Right lobe of liver (tissue), 6 donors: ENCODE measurements at regions not wholly inside any gene's neighbourhood (a gene's known extent, or its start where the extent isn't known, plus 50 kb on each side); places are given as distances from the start of the nearest gene placed in this dataset.

Experiments
- ATAC-seq, 4 donors: fragments of 200-7000 bp; cut with Tn5 transposase; one replicate each; pipeline ENCODE4 v1.9.1; 2020; ENCODE audit warnings: mild to moderate bottlenecking in 4 of 4, moderate library complexity in 4 of 4
- DNase-seq, 3 donors: peaks; one replicate each; pipeline ENCODE4 v3.0.0-alpha.2; 2020
- H3K27ac ChIP-seq, 3 donors: fragments of 200-600 bp; one replicate each; pipeline ENCODE4 v1.8.0; 2022
- H3K27me3 ChIP-seq, 2 donors: fragments of 200-600 bp; one replicate each; pipeline ENCODE4 v1.8.0; 2022
- H3K36me3 ChIP-seq, 4 donors: fragments of 200-600 bp; sonication (generic) in 1 of 4; one replicate each; pipeline versions ENCODE4 v1.5.1 to v1.8.0; 2017 to 2022; ENCODE audit warnings: control low read depth in 1 of 4
- H3K4me1 ChIP-seq, 4 donors: fragments of 200-600 bp; sonication (generic) in 1 of 4; one replicate each; pipeline versions ENCODE4 v1.5.1 to v1.8.0; 2017 to 2022; ENCODE audit warnings: control low read depth in 1 of 4
- H3K4me3 ChIP-seq, 3 donors: fragments of 200-600 bp; one replicate each; pipeline ENCODE4 v1.8.0; 2022
- H3K9me3 ChIP-seq, 4 donors: fragments of 200-600 bp; sonication (generic) in 1 of 4; one replicate each; pipeline versions ENCODE4 v1.5.1 to v1.8.0; 2017 to 2022; ENCODE audit warnings: control low read depth in 1 of 4
- CTCF ChIP-seq, 4 donors: fragments of 200-600 bp in 3 of 4; fragments of 450-650 bp in 1 of 4; IDR thresholded peaks; one replicate each; pipeline versions ENCODE4 v1.5.1 to v1.8.0; 2016 to 2022; ENCODE audit warnings: antibody characterized with exemption in 4 of 4, mild to moderate bottlenecking in 2 of 4
- POLR2A ChIP-seq: fragments of 450-650 bp; IDR thresholded peaks from one replicate; pipeline ENCODE4 v1.6.1; 2017; ENCODE audit warnings: antibody characterized with exemption, mild to moderate bottlenecking
- WGBS: methylation state at CpG from one replicate; pipeline ENCODE4 v1.1.6; 2018; ENCODE audit warnings: low coverage, low lambda C conversion rate; ENCODE audit not compliant: insufficient coverage; ENCODE audit errors: missing lambda C conversion rate; 5-methylcytosine and 5-hydroxymethylcytosine counted together
- intact Hi-C, 2 donors: fragments of 100-400 bp; cut with DNase I; formaldehyde crosslinking; loops; one replicate each; pipeline versions ENCODE4 v1.11.2 to v1.14.1; 2022
- donor health status: DM: no; HTN: yes; CAD: no.
- donor health status: DM: no; HTN: no; CAD: no.
- donor health status: DM: no; HTN: no; CAD: no.
- donor health status: DM: no; HTN: yes; CAD: no.
- donor health status: DM: no; HTN: yes; CAD: no.

- H3K36me3 ChIP-seq, result no peaks in the 10 kb centered on the region
- no peak overlapping the region for H3K4me3 ChIP-seq
- TF ChIP-seq POLR2A (no peak), CTCF (IDR thresholded peaks at IDR 0.05) (no peak)
- no peak for DNase-seq
- intact Hi-C loops, result loop anchor here in 1 of 2 donors (10.0 kb wide), 1 partner anchor 598 kb away; no protein-coding TSS in a partner anchor
- no peak for ATAC-seq
- H3K27ac ChIP-seq, result no peak overlapping the region
- H3K27me3 ChIP-seq, result no peaks in the 10 kb centered on the region
- WGBS, result 26% methylated on average over 2 of the region's 2 CpGs
- H3K9me3 ChIP-seq, result no peaks in the 10 kb centered on the region
- H3K4me1 ChIP-seq, result no peaks in the 10 kb centered on the region
These were observed 413.3 kb downstream of the KCTD12 start for GRCh38 chr13:76472916-76473315.

GRCh38 chr13:76471486-76471885 lies 414.7 kb downstream of the KCTD12 start:
- H3K36me3 ChIP-seq, result no peaks in the 10 kb centered on the region
- H3K27me3 ChIP-seq, result no peaks in the 10 kb centered on the region
- WGBS, result 47% methylated on average over 1 of the region's 1 CpG
- TF ChIP-seq CTCF (IDR thresholded peaks at IDR 0.05) (no peak), POLR2A (no peak)
- intact Hi-C loops, result loop anchor here in 1 of 2 donors (10.0 kb wide), 1 partner anchor 597 kb away; no protein-coding TSS in a partner anchor
- no peaks in the 10 kb centered on the region for H3K4me1 ChIP-seq
- H3K9me3 ChIP-seq, result no peaks in the 10 kb centered on the region
- H3K4me3 ChIP-seq, result no peak overlapping the region
- ATAC-seq, result no peak
- DNase-seq, result no peak
- no peak overlapping the region for H3K27ac ChIP-seq

DNA sequence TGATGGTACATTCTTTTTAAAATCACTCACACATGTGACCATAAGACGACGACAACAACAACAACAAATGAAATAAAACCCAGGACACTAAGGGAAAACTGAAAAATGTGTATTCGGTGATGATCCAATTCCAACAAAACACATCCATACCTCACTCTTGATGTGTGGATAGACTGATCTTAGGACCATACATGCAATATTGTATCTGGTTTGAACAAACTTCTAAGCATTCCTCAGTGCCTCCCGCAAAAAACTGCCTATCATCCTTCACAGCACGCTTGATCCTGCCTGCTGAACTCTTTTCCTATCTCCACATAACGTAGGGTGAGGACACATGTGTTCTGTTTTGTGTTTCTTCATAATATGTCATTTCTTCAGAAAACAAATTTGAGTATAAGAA lies 415.2 kb downstream of the KCTD12 start:
- no peak for DNase-seq
- Histone ChIP-seq H3K36me3 (no peaks in the 10 kb centered on the region), H3K4me1 (no peaks in the 10 kb centered on the region), H3K27me3 (no peaks in the 10 kb centered on the region), H3K4me3 (no peak overlapping the region), H3K27ac (no peak overlapping the region), H3K9me3 (no peaks in the 10 kb centered on the region)
- 46% methylated on average over 6 of the region's 6 CpGs for WGBS
- intact Hi-C loops, result loop anchor here in 1 of 2 donors (10.0 kb wide), 1 partner anchor 596 kb away; no protein-coding TSS in a partner anchor
- ATAC-seq, result no peak
- no peak for TF ChIP-seq CTCF (IDR thresholded peaks at IDR 0.05)
- no peak for TF ChIP-seq POLR2A

- Histone ChIP-seq H3K27ac (no peak overlapping the region), H3K27me3 (no peaks in the 10 kb centered on the region), H3K4me3 (no peak overlapping the region), H3K9me3 (no peaks in the 10 kb centered on the region), H3K36me3 (no peaks in the 10 kb centered on the region), H3K4me1 (no peaks in the 10 kb centered on the region)
- DNase-seq, result no peak
- intact Hi-C loops, result loop anchor here in 1 of 2 donors (10.0 kb wide), 1 partner anchor 581 kb away; no protein-coding TSS in a partner anchor
- WGBS, result 13% methylated on average over 1 of the region's 1 CpG
- TF ChIP-seq CTCF (IDR thresholded peaks at IDR 0.05) (no peak), POLR2A (no peak)
- no peak for ATAC-seq
These were observed 420.2 kb downstream of the KCTD12 start for GRCh38 chr13:76466043-76466442.

DNA sequence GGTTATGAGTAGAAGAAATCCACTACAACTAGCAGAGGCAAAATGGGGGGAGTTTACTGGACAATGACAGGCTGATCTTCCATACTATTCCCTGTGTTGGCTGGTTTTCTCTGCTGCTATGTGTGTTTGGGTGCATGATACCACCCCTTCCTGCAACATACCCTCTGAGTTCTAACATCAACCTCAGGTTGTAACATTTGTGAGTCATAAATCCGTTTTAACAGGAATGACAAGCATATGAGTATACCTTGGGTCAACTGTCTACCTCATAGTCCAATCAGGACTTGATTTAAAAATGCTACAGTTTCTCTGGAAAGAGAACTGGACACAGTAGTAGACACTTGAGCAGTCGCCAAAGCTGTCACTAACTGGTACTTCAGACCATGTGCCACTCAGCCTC lies 422.9 kb downstream of the KCTD12 start:
- no peak for ATAC-seq
- no peak for TF ChIP-seq CTCF (IDR thresholded peaks at IDR 0.05)
- no peak for TF ChIP-seq POLR2A
- 39% methylated on average over 2 of the region's 2 CpGs for WGBS
- Histone ChIP-seq H3K4me1 (no peaks in the 10 kb centered on the region), H3K27me3 (no peaks in the 10 kb centered on the region), H3K9me3 (no peaks in the 10 kb centered on the region), H3K4me3 (no peak overlapping the region), H3K36me3 (no peaks in the 10 kb centered on the region), H3K27ac (no peak overlapping the region)
- no peak for DNase-seq
- intact Hi-C loops, result loop anchor here in 1 of 2 donors (10.0 kb wide), 1 partner anchor 579 kb away; no protein-coding TSS in a partner anchor
